ENCODE measurements at regions not wholly inside any gene's neighbourhood (a gene's known extent, or its start where the extent isn't known, plus 50 kb on each side); places are given as distances from the start of the nearest gene placed in this dataset.

- no peak for TF ChIP-seq CTCF (IDR thresholded peaks at IDR 0.05)
- no peak for TF ChIP-seq POLR2A (IDR thresholded peaks at IDR 0.05)
Observed at GRCh38 chr1:233460692-233461091, 133.2 kb downstream of the MAP3K21 start.
